ENCODE measurements at regions not wholly inside any gene's neighbourhood (a gene's known extent, or its start where the extent isn't known, plus 50 kb on each side); places are given as distances from the start of the nearest gene placed in this dataset.

GRCh38 chr20:55782224-55782911 lies 223.0 kb downstream of the CBLN4 start:
- TF ChIP-seq CTCF (conservative IDR thresholded peaks at IDR 0.05) = no peak
- Histone ChIP-seq H3K27ac (ENCODE audit: low read depth, low read length) (no peak overlapping the region), H3K4me1 (ENCODE audit: control insufficient read depth, insufficient read depth, low read length) (no peaks in the 10 kb centered on the region), H3K27me3 (ENCODE audit: control insufficient read depth, insufficient read depth, low read length, poor library complexity, severe bottlenecking) (no peaks in the 10 kb centered on the region), H3K36me3 (ENCODE audit: control insufficient read depth, insufficient read depth, low read length) (no peaks in the 10 kb centered on the region), H3K4me3 (ENCODE audit: low read length) (no peak overlapping the region), H3K9me3 (ENCODE audit: control insufficient read depth, low read length) (peaks cover 90% of the 10 kb centered on the region), H3K9ac (ENCODE audit: extremely low read depth, low read length, poor library complexity, severe bottlenecking) (no peak overlapping the region)
- no peak for DNase-seq
- H3K36me3 Mint-ChIP-seq (ENCODE audit: low read depth) = no peaks in the 10 kb centered on the region
- no peak overlapping the region for H3K27ac Mint-ChIP-seq
- no peaks in the 10 kb centered on the region for H3K4me1 Mint-ChIP-seq
- WGBS, 2 experiments (ENCODE audit: insufficient coverage in 1 of 2, insufficient read length in 1 of 2) = 74 to 89% methylated on average over 3 to 5 of the region's 5 CpGs
- H3K27me3 Mint-ChIP-seq (ENCODE audit: insufficient read depth) = no peaks in the 10 kb centered on the region
- H3K9me3 Mint-ChIP-seq = peaks cover 85% of the 10 kb centered on the region
- H3K4me3 Mint-ChIP-seq = no peak overlapping the region

- H3K36me3 Mint-ChIP-seq (ENCODE audit: low read depth) = no peaks in the 10 kb centered on the region
- H3K36me3 ChIP-seq (ENCODE audit: control insufficient read depth, insufficient read depth, low read length) = no peaks in the 10 kb centered on the region
- H3K4me3 Mint-ChIP-seq = no peak overlapping the region
- H3K4me1 ChIP-seq (ENCODE audit: control insufficient read depth, insufficient read depth, low read length) = no peaks in the 10 kb centered on the region
- WGBS, 2 experiments (ENCODE audit: insufficient coverage in 1 of 2, insufficient read length in 1 of 2) = 69 to 83% methylated on average over 3 to 5 of the region's 5 CpGs
- H3K9me3 Mint-ChIP-seq = peaks cover 86% of the 10 kb centered on the region
- no peak overlapping the region for H3K4me3 ChIP-seq (ENCODE audit: low read length)
- no peak for DNase-seq
- no peaks in the 10 kb centered on the region for H3K4me1 Mint-ChIP-seq
- H3K27me3 ChIP-seq (ENCODE audit: control insufficient read depth, insufficient read depth, low read length, poor library complexity, severe bottlenecking) = no peaks in the 10 kb centered on the region
- no peak overlapping the region for H3K27ac ChIP-seq (ENCODE audit: low read depth, low read length)
- H3K27ac Mint-ChIP-seq = no peak overlapping the region
- H3K9ac ChIP-seq (ENCODE audit: extremely low read depth, low read length, poor library complexity, severe bottlenecking) = no peak overlapping the region
- peaks cover 87% of the 10 kb centered on the region for H3K9me3 ChIP-seq (ENCODE audit: control insufficient read depth, low read length)
- TF ChIP-seq CTCF (conservative IDR thresholded peaks at IDR 0.05) = no peak
- no peaks in the 10 kb centered on the region for H3K27me3 Mint-ChIP-seq (ENCODE audit: insufficient read depth)
Observed at GRCh38 chr20:55778796-55779195, 226.5 kb downstream of the CBLN4 start.

GRCh38 chr20:55777641-55778040 lies 227.7 kb downstream of the CBLN4 start:
- H3K4me3 ChIP-seq (ENCODE audit: low read length) = peak overlapping the region; percentile 2
- no peak for TF ChIP-seq CTCF (conservative IDR thresholded peaks at IDR 0.05)
- WGBS, 2 experiments (ENCODE audit: insufficient coverage in 1 of 2, insufficient read length in 1 of 2) = 76% methylated on average over 2 of the region's 2 CpGs; no CpG with 5 or more reads in 1 of the 2 experiments
- peaks cover 88% of the 10 kb centered on the region for H3K9me3 ChIP-seq (ENCODE audit: control insufficient read depth, low read length)
- no peak for DNase-seq
- Mint-ChIP-seq H3K36me3 (ENCODE audit: low read depth) (no peaks in the 10 kb centered on the region), H3K27ac (no peak overlapping the region), H3K4me3 (no peak overlapping the region), H3K9me3 (peaks cover 84% of the 10 kb centered on the region), H3K27me3 (ENCODE audit: insufficient read depth) (no peaks in the 10 kb centered on the region), H3K4me1 (no peaks in the 10 kb centered on the region)
- no peaks in the 10 kb centered on the region for H3K27me3 ChIP-seq (ENCODE audit: control insufficient read depth, insufficient read depth, low read length, poor library complexity, severe bottlenecking)
- H3K36me3 ChIP-seq (ENCODE audit: control insufficient read depth, insufficient read depth, low read length) = no peaks in the 10 kb centered on the region
- no peaks in the 10 kb centered on the region for H3K4me1 ChIP-seq (ENCODE audit: control insufficient read depth, insufficient read depth, low read length)
- H3K9ac ChIP-seq (ENCODE audit: extremely low read depth, low read length, poor library complexity, severe bottlenecking) = no peak overlapping the region
- H3K27ac ChIP-seq (ENCODE audit: low read depth, low read length) = no peak overlapping the region

Data from endodermal cell (in vitro differentiated cells).